ENCODE measurements at regions not wholly inside any gene's neighbourhood (a gene's known extent, or its start where the extent isn't known, plus 50 kb on each side); places are given as distances from the start of the nearest gene placed in this dataset.

DNA sequence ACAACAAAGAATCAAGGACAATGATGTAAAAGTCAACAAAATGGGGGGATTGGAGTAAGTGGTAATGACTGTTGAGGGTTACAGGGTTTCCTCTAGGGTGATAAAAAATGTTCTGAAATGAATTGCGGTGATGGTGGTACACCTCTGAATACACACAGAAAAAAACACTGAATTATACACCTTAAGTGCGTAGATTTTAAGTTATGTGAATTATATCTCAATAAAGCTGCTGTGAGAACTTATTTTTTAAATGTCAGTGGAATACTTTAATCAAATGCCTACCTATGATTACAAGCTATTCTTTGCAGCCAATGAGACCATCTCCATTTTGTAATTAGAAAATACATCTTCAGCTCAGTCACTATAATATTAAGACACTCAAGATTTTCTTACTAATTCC, 53.5 kb downstream of the ZNF608 start:
- Histone ChIP-seq H3K27me3 (no peaks in the 10 kb centered on the region), H3K36me3 (no peaks in the 10 kb centered on the region), H3K4me1 (peaks cover 12 to 21% (median 19%) of the 10 kb centered on the region in 4 donors), H3K4me3 (no peak overlapping the region), H3K27ac (peak overlapping the region in 1 of 4 donors; percentile 47), H3K9me3 (no peaks in the 10 kb centered on the region)
- no peak for ATAC-seq (ENCODE audit: low FRiP score in 2 of 2)
- no peak for DNase-seq
- WGBS, 2 donors, result 82 to 84% methylated on average over 2 of the region's 2 CpGs
- TF ChIP-seq POLR2A (IDR thresholded peaks at IDR 0.05) (no peak), EP300 (IDR thresholded peaks at IDR 0.05) (no peak), POLR2AphosphoS5 (IDR thresholded peaks at IDR 0.05) (no peak)
- TF ChIP-seq, protein P1, sequence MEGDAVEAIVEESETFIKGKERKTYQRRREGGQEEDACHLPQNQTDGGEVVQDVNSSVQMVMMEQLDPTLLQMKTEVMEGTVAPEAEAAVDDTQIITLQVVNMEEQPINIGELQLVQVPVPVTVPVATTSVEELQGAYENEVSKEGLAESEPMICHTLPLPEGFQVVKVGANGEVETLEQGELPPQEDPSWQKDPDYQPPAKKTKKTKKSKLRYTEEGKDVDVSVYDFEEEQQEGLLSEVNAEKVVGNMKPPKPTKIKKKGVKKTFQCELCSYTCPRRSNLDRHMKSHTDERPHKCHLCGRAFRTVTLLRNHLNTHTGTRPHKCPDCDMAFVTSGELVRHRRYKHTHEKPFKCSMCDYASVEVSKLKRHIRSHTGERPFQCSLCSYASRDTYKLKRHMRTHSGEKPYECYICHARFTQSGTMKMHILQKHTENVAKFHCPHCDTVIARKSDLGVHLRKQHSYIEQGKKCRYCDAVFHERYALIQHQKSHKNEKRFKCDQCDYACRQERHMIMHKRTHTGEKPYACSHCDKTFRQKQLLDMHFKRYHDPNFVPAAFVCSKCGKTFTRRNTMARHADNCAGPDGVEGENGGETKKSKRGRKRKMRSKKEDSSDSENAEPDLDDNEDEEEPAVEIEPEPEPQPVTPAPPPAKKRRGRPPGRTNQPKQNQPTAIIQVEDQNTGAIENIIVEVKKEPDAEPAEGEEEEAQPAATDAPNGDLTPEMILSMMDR (IDR thresholded peaks at IDR 0.05), result no peak

DNA sequence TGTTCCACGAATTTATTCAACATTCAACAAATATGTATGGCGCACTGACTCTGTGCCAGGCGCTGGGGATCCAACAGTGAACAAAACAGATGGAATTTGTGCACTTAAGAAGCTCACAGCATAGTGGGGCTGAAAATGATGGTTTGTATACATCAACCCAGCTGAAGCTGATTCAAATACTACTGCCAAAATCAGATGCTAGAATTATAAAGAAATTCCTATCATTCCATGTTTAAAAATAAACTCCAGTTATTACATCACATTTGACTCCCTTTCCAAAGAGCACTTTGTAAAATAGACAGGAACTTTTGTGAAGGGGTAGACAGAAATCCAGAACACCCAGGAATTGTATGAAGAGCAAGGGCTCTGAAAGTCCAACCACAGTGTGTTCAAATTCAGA, 54.1 kb downstream of the ZNF608 start:
- no peaks in the 10 kb centered on the region for H3K36me3 ChIP-seq
- no peak overlapping the region for H3K4me3 ChIP-seq
- peaks cover 12 to 20% (median 14%) of the 10 kb centered on the region in 4 donors for H3K4me1 ChIP-seq
- ATAC-seq (ENCODE audit: low FRiP score in 2 of 2), result no peak
- H3K9me3 ChIP-seq, result no peaks in the 10 kb centered on the region
- DNase-seq, result no peak
- WGBS, 2 donors, result 70 to 72% methylated on average over 3 of the region's 3 CpGs
- TF ChIP-seq POLR2AphosphoS5 (IDR thresholded peaks at IDR 0.05), result no peak
- TF ChIP-seq, protein P1 (IDR thresholded peaks at IDR 0.05), result no peak
- no peak for TF ChIP-seq EP300 (IDR thresholded peaks at IDR 0.05)
- TF ChIP-seq POLR2A (IDR thresholded peaks at IDR 0.05), result no peak
- H3K27ac ChIP-seq, result peak overlapping the region in 1 of 4 donors; percentile 47
- H3K27me3 ChIP-seq, result no peaks in the 10 kb centered on the region

- no peaks in the 10 kb centered on the region for H3K9me3 ChIP-seq
- H3K27ac ChIP-seq, result no peak overlapping the region
- ATAC-seq (ENCODE audit: low FRiP score in 2 of 2), result no peak
- H3K27me3 ChIP-seq, result no peaks in the 10 kb centered on the region
- H3K4me3 ChIP-seq, result no peak overlapping the region
- peaks cover 14 to 27% (median 22%) of the 10 kb centered on the region in 4 donors for H3K4me1 ChIP-seq
- TF ChIP-seq, protein P1 (IDR thresholded peaks at IDR 0.05), result no peak
- TF ChIP-seq POLR2AphosphoS5 (IDR thresholded peaks at IDR 0.05) (no peak), POLR2A (IDR thresholded peaks at IDR 0.05) (no peak), EP300 (IDR thresholded peaks at IDR 0.05) (no peak)
- DNase-seq, result no peak
- H3K36me3 ChIP-seq, result no peaks in the 10 kb centered on the region
These were observed 56.8 kb downstream of the ZNF608 start for GRCh38 chr5:124689653-124690052.

DNA sequence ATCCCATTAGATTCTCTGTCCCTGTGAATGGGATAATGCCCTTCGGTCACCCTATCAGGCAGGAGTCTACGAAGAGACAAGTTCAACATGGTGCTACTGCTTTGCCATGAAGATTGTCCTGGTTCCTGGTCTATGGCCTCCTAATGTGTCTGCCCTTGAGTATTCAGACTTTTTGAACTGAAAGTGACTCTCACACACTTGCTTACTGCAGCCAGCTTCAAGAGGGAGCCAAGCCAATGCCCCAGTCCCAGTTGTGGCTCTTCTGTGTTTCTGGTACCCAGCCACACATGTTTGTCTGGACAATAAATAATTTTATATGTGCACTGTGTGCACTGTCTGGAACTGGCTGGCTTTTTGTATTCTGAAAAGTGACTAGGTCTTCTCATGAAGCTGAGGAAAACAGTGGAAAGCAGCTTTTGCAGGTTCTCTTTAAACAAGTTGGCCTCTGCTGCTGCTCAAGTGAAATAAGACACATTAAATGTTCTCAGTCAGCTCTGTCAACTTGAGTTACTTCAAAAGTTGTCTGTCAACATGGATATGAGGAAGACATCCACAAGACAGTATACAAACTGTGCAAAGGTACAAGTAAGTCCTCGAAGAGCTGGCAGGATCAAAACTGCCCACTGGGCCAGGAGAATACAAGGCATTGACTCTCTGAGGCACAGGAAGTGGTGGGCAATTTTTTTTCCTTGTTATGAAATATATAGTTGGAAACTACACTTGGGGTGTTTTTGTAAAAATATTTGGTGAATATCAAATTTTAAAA, 60.0 kb downstream of the ZNF608 start:
- 65 to 71% methylated on average over 3 of the region's 3 CpGs for WGBS, 2 donors
- peak overlapping the region in 1 of 4 donors; percentile 30 for H3K27ac ChIP-seq

More for the DNA sequence above, 60.0 kb downstream of the ZNF608 start:
- DNase-seq (no peak), ATAC-seq (ENCODE audit: low FRiP score in 2 of 2) (no peak)
- Histone ChIP-seq H3K36me3 (no peaks in the 10 kb centered on the region), H3K9me3 (no peaks in the 10 kb centered on the region), H3K4me1 (peaks cover 12 to 28% (median 14%) of the 10 kb centered on the region in 4 donors), H3K27me3 (no peaks in the 10 kb centered on the region), H3K4me3 (no peak overlapping the region)
- TF ChIP-seq POLR2AphosphoS5 (IDR thresholded peaks at IDR 0.05) (no peak), EP300 (IDR thresholded peaks at IDR 0.05) (no peak), POLR2A (IDR thresholded peaks at IDR 0.05) (no peak)
- TF ChIP-seq, protein P1 (IDR thresholded peaks at IDR 0.05), result no peak
